HG03378 (cell line): ENCODE measurements at regions not wholly inside any gene's neighbourhood (a gene's known extent, or its start where the extent isn't known, plus 50 kb on each side); places are given as distances from the start of the nearest gene placed in this dataset.
"Not testable (repeated sequence)": the region's sequence is repeated elsewhere in the genome, so short reads cannot be mapped to it uniquely, and the experiment has no call there.

Source experiments
- ATAC-seq: cut with Tn5 transposase; IDR thresholded peaks from one replicate; pipeline ENCODE4 v1.9.1; 2021; ENCODE audit warnings: mild to moderate bottlenecking, moderate library complexity; ENCODE audit not compliant: unreplicated experiment

DNA sequence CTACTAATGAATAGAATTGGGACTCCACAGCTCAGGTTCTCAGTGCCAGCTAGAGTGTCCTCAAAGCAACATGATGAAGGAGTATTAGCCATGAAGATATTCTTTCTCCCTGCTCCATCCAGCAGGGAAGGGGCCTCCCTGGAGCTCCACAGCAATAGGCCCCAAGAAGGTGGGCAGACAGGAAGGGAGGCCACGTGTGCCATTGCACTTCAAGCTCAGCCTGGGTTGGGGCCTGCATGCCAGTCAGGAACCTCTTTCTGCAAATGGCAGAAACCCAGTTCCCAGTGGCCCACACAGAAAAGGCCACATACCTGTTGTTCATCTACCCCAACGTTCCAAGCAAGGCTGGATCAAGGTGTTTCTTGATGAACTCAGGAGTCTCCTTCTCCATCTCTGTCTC, 357.5 kb upstream of the SFSWAP start:
- no peak for ATAC-seq

DNA sequence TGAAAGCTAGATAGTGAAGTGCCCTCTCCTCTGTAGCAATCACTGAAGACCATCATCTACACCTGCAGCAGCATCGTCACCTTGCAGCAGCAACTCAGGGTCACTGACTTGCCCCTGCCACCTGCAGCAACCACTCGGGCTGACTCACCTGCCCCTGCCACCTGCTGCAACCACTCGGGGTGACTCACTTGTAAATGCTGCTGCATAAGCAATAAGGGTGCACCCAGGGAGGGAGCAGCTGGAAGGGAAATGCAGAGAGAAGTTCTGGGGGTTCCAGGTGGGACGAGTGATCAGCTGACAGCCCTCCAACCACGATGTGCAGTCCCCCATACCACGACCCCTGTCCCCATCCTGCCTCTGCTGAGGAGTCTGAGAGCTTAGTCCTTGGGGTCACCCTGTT, 357.1 kb upstream of the SFSWAP start:
- ATAC-seq: no peak

DNA sequence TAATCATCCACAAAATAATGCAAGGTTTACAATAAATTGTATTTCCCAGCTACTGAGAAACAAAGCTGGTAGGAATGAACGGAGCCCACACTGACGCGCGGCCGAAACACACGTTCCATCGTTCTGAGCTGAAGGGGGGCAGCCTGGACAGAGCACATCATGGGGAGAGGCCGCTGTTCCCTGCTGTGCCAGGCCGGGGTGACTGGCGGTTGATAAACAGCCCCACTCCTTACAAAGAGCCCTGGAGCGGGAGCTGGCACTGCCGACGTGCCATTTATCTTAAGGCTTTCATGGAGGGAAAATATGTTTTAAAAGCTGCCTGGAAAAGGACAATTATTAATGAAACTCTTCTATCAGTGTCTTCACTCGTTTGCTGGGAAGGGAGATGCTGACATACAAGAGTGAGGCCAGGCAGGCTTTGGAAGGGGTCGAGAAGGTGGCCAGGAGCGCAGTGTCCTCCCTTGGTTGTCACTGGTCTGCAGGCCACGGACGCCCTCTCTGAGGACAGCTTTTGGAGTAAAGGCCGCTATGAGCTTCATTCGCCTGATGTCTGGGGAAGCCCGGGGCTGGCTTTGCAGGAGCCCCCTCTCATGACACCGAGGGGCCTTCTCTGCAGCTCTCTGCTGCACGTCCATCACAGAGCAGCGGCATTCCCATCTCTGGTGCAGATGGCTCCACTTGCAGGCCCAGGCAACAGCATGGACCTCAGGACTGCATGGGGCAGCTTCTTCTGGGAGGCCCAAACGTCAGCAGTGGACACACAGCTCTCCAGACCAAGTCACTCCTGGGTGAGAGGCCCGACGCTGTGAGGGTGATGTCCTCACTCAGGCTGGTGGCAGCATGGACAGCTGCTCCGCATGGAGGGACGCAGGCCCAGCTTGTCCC, 355.3 kb upstream of the SFSWAP start:
- no peak for ATAC-seq

DNA sequence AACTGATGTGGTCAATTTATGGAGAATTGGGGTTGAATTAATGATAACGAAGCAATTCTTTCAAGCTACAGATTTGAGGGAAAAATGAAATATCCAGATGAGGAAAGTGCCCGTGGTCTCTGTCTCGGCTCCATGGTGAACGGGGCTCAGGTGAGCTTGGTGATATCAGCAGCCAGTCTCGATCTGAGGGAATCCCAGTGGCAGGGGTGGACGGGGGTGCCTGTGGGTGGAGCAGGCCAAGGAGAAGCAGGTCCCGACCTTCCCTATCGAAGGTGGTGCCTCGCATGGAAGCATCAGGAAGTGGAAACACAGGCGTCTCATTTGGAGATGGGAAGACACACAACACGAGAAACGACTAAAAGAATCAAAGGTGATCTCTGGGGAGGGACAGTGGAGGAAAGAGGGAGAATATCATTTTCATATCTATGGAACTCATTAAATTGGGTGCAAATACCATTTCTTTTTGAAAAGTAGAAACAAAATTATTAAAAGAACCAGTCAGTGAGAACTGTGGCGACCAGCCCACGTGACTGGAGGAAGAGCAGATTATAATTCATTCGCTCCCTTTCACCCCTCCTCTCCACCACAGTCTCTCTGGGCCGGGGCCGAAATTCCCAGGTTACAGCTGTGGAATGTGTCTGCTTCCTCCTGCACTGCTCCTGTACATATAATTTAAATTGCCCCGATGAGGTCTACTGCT, 354.3 kb upstream of the SFSWAP start:
- ATAC-seq: no peak

DNA sequence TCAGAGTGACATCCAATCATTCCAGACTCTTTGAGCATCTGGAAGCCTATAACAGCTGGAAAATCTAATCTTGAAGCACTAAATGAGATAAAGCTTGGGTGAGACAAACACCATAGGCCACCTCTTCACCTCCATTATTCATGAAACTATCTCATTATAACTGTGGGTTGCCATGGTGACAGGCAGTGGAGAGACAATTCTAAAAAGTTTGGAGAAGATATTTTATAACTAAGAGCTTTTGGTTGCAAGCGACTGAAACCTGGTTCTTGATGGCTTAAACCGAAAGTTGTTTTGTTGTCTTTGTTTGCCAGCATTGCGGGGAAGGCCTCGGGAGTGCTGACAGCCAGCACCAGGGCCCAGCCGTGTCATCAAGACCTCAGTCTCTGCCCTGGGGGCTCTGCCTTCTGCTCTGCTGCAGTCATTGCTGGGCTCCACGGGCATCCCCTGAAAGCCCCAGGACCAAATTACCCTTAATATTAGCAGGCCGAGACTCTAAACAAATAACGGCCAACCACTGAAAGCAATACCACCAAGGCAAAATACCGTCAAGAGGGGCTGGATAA, 353.6 kb upstream of the SFSWAP start:
- no peak for ATAC-seq

DNA sequence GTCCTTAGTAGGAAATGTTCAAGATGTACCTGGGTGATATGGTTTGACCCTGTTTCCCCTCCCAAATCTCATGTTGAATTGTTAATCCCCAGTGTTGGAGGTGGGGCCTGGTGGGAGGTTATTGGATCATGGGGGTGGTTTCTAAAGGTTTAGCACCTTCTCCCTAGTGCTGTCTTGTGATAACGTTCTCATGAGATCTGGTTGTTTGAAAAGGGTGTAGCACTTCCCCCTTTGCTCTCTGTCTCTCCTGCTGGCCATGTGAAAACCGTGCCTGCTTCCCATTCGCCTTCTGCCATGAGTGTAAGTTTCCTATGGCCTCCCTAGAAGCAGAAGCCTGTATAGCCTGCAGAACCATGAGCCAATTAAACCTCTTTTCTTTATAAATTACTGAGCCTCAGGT, 353.0 kb upstream of the SFSWAP start:
- ATAC-seq: no peak

DNA sequence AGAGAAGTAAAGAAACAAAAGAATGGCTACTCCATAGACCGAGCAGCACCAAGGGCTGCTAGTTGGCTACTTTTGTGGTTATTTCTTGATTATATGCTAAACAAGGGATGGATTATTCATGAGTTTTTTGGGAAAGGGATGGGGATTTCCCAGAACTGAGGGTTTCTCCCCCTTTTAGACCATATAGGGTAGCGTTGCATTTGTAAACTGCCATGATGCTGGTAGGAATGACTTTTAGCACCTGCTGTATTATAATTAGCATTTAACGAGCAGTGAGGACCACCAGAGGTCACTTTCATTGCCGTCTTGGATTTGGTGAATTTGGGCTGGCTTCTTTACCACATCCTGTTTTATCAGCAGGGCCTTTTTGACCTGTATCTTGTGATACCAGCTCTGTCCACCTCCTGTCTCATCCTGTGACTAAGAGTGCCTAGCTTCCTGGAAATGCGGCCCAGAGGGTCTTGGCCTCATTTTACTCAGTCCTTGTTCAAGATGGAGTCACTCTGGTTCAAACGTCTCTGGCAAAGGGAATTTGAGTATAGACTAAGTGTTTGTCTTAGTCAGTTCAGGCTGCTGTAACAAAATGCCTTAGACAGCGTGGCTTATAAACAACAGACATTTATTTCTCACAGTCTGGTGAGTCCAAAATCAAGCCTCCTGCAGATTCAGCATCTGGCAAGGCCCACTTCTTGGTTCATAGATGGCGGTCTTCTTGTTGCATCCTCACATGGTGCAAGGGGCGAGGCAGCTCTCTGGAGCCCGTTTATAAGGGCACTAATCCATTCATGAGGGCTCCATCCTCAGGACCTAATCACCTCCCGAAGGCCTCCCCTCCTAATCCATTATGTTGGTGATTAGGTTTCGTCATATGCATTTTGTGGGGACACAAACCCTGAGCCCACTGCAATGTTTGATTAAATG, 348.3 kb upstream of the SFSWAP start:
- no peak for ATAC-seq

DNA sequence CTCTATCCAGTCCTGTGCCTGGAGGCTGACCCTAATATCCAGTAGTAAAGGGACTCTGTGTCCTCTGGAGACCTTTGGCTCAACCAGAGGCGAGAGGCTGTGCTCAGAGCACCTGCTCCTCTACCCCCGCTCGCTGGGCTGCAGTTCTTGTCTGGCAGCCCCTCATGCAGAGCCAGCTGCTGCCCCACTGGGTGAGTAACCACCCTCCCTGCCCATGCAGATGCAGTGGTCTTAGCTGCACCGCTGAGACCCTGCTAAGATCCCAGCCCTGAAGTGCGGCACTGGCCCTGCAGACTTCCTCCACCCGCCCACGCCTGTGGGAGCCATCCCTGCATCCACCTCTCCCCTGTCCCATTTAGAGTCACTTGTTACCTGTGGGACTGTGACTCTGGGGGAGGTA, 347.5 kb upstream of the SFSWAP start:
- no peak for ATAC-seq

DNA sequence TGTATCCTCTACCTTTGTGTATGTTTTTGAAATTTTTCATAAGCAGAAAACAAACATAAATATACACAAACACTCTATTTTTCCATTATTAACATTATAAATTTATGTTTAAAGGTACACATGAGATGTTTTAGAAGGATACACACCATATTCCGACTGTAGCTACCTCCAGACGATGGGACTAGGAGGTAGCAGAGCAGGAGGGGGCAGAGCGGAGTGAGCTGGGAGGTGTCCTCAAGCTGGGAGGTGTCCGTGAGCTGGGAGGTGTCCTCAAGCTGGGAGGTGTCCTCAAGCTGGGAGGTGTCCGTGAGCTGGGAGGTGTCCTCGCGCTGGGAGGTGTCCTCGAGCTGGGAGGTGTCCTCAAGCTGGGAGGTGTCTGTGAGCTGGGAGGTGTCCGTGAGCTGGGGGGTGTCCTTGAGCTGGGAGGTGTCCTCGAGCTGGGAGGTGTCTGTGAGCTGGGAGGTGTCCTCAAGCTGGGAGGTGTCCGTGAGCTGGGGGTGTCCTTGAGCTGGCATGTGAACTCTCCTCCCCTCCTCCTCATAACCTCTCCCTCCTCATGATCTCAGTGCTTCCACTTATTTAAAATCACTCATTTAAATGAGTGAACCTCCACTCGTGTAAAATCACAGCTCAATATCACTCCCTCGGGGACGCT, 346.9 kb upstream of the SFSWAP start:
- ATAC-seq: no peak

DNA sequence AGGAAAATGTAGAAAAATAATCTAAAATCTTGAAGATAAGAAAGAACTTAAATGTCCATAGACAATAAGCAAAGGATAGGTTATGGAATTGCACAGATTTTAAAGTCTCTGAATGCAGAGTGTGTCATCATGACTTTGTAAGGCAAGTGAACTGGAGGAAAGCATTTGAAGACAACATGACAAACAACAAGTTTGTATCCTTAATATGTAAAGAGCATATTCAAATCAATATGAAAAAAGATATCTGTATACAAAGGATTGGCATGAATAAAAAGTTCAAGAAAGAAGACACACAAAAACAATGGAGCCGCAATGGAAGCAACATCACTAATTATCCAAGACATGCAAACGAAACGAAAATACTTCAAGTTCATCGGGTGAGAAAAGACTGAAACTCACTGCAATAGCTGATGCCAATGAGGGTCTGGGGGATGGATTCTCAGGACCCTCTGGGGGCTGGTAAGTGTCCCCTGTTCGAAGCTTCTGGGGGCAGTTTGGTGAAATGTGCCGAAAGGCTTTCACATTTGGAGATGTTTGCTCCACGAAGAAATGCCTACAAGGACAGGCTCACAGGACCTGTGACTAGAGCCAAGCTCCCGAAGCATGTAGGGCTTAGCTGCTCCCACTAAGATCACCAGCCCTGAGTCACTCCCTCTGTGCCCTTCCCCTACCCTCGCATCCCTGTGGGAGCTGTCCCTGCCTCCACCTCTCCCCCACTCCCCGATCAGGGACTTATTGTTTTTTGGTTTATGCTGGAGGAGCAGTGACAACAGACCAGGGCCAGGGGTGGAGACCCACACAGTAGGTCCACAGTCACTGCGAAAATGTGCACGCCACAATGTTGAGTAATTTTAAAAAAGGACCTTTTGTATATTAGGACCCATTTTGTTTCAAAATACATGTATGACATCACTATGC, 345.7 kb upstream of the SFSWAP start:
- ATAC-seq: no peak

DNA sequence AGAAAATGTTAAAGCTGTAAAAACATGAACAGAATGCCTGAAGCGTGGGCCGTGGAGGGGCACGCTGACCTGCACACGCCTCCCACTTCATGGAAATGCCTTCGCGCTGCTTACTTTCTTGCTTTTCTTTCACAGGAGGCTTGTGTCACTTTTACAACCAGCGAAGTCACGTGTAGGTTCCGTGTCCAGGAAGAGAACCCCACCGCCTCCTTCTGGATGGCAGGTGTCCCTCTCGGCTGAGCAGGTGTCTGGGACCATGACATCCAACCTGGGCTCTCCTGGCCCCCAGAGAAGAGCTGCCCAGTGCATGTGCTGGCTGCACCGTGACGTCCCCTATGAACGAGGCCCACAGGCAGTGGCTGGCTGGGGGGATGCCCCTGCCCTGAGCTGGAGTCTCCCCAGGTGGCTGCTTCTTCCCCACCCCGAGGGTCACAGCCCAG, 345.0 kb upstream of the SFSWAP start:
- no peak for ATAC-seq

DNA sequence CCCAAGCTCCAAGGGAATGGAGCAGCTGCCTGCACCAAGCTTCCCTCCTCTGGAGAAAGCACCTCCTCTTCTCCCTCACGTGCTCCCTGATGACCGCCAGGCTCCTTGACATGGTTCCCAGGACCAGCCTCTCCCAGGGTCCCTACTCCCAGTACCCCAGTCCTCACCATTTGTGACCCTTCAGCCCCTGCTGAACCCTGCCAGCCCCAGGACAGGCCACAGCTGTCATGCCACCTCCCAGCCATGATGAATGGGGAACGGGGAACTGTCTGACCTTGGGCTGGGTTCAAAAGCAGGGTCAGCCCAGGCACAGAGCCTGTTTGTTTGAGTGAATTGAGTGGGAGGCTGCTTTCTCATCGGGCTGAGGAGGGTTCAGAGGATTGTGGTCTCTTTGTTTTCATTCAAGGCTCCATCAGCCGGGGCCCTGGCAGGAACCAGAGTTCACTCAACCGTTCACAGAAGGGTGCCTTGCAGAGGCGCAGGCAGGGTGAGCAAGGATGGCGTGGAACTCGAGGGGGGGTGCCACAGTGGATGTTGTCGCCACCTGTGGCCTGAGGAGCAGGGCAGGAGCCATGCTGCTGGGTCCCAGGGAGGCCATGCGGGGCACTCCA, 344.5 kb upstream of the SFSWAP start:
- ATAC-seq: no peak

DNA sequence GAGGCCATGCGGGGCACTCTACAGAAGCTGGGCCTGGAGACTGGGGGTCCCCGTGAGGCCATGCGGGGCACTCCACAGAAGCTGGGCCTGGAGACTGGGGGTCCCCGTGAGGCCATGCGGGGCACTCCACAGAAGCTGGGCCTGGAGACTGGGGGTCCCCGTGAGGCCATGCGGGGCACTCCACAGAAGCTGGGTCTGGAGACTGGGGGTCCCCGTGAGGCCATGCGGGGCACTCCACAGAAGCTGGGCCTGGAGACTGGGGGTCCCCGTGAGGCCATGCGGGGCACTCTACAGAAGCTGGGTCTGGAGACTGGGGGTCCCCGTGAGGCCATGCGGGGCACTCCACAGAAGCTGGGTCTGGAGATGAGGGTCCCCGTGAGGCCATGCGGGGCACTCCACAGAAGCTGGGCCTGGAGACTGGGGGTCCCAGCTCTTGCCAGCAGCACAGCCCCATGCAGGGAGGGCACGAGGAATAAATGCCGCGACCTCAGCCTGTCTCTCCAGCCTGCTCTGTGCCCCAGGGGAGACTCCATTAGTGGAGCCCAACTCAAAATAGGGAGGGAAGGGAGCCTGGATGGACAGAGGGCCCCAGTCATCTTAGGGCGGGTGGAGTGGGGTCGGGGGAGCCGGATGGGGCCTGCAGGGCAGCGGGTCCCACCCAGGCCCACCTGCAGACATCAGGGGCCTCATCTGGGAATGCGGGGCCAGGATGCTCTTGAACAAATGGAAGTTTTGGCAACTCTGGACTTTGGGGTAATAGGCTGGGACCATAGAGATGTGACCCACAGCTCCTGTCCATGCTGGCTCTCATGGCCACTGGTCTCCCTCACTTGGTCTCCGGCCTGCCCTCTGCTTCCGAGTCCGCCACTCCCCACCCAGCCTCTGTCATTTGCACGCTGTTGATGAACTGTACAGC, 343.6 kb upstream of the SFSWAP start:
- not testable (repeated sequence) for ATAC-seq

DNA sequence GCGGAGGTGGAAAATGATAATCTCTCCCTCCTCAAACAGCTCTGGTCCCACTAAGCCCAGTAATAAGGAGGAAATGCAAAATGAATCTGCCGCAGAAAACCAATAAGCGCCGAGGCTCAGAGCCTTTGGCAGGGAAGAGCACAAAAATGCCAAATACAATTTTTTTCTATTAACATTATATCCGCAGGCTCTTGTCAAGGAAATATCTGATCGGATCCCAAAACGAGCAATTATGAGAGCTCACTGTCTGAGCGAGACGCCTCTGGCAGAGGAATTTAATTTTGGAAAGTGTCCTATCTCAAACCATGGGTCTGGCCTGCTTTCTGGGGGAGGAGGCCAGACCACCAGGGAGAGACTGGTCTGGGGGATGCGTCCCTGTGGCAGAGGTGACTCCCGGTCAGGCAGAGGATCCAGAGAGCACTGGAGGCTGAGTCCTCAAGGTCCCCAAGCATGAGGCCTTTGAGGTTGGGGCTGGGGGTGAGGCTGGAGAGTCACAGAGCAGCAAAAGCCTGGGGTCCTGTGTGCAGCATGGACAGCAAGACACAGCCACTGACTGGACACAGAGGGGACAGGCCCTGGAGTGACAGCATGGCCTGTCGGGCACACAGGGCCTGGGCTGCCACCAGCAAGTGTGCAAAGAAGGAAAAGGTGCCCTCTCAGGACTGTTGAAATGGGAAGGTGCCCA, 342.8 kb upstream of the SFSWAP start:
- no peak for ATAC-seq

DNA sequence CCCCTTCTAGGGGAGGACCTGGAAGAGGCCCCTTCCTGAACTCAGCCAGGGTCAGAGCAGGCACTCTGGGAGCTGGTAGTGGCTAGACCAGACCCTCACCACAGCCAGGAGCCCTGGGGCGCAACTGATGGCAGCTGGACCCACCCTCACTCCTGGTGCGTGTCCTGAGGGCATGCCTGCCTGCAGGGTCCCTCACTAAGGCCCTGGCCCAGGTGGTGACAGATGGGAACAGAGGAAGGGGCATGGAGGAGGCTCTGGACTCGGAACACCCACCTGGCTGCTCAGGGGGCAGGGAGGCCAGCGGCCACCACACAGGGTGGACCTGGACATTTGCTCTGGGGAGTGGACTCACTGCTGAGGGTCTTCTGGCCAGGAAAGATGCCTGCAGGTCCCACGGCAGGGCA, 342.2 kb upstream of the SFSWAP start:
- no peak for ATAC-seq

DNA sequence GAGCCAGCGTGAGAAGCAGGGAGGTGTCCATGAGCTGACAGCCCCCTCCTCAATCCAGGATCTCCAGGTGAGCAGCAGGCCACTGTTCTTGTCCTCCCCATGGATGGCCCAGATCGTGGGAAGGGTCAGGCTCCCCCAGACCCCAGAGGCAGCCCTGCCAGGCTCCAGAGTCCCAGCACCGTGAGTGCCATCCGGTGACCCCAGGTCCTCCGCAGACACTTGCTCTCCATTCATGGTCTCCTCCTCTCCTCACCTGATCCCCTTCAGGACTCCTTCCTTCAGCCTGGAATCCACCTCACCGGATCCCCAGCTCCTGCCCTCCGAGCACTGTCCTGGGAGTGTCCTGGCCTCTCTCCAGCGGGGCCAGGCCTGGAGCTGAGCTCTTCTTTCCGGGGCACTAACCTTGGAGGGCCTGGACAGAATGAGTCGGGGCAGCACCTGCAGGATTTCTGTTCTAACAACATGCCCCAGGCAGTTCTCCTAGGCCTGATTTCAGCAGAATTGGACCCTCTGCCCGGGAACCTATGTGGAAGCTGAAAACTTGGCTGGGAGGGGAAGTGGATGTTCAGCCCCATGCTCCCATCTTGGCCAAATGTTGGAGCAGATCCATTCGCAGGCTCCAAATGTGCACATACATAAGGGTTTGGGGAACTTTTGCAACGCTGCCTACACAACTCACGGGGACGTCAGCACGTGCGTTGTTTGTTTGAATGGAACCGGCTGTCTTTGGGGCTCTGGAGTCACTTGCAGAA, 341.6 kb upstream of the SFSWAP start:
- no peak for ATAC-seq

DNA sequence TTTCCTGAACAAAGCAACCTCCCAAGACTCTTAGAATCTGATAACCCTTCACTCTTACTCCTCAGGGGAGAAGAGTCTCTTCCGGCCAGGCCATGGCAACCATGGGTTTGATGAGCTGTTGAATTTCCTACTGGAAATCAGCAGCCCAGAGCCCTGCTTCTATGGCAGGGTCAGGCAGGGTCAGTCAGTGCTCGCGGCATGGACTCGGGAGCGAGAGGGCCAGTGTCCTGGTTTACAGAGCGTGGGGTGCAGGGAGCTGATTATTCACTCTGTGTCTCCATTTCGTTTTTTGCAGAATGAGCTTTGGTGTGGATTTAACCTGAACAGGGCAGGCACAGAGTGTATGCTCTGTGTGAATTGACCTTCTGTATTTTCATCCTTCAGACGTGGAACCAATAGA, 340.6 kb upstream of the SFSWAP start:
- ATAC-seq: no peak
